ENCODE measurements at regions not wholly inside any gene's neighbourhood (a gene's known extent, or its start where the extent isn't known, plus 50 kb on each side); places are given as distances from the start of the nearest gene placed in this dataset.

DNA sequence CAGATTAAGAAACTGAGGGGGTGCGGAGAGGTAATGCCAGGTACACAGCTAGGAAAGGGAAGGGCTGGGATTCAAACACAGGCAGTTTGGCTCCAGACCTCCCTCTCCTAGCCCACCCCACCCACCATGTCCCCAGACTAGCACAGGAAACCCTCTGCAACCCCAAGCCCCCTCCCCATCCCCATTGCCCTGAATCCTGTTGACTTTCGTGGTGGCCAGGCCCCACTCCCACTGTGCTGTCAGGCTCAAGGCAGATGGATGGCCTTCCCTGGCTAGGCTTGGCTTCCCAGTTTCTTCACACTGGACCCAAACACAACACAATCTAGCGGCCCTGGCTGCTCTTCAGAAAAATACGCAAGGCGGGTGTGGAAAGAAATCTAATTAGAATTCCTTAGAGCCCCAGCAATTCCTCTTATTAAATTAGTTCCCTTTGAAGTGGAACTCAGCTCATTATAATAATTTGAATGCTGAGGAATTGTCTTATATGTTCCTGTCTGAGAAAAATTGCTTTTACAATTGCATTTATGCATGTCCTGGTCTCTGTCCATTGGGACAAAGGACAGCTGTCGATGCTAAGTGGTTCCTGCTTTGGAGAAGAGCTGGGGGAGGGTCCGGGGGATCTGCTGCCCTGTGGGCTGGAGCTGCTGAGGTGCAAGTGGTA, 97.4 kb downstream of the SYF2 start:
- in situ Hi-C loops (cut with HindIII; ENCODE audit: low sequenced_read_pairs): loop anchor here (5.0 kb wide), 1 partner anchor 62 kb away; no protein-coding TSS in a partner anchor
- DNase-seq (ENCODE audit: low read depth): no peak
- TF ChIP-seq, protein P1, sequence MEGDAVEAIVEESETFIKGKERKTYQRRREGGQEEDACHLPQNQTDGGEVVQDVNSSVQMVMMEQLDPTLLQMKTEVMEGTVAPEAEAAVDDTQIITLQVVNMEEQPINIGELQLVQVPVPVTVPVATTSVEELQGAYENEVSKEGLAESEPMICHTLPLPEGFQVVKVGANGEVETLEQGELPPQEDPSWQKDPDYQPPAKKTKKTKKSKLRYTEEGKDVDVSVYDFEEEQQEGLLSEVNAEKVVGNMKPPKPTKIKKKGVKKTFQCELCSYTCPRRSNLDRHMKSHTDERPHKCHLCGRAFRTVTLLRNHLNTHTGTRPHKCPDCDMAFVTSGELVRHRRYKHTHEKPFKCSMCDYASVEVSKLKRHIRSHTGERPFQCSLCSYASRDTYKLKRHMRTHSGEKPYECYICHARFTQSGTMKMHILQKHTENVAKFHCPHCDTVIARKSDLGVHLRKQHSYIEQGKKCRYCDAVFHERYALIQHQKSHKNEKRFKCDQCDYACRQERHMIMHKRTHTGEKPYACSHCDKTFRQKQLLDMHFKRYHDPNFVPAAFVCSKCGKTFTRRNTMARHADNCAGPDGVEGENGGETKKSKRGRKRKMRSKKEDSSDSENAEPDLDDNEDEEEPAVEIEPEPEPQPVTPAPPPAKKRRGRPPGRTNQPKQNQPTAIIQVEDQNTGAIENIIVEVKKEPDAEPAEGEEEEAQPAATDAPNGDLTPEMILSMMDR (IDR thresholded peaks at IDR 0.05; ENCODE audit: low read depth, low read length, missing control alignments): no peak
- no peak overlapping the region for H3K4me3 ChIP-seq (ENCODE audit: low read depth, low read length)

DNA sequence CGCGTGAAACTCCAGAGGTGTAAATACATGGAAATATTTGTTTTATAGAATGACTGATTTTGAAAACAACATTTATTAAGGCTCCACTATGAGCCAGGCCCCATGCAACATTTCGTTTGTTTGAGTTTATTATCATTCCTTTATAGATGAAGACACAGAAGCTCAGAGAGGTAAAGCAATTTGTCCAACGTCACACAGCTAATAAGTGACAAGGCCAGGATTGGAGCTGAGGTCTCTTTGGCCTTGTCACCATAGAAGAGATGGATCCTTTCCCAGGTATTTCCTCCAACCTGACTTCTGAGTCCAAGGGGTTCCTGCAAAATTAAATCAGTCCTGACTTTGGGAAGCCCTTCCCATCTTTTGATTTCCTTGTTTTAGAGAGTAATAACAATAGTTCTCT, 98.0 kb downstream of the SYF2 start:
- no peak for DNase-seq (ENCODE audit: low read depth)
- in situ Hi-C loops (cut with HindIII; ENCODE audit: low sequenced_read_pairs): loop anchor here (5.0 kb wide), 1 partner anchor 63 kb away; no protein-coding TSS in a partner anchor
- H3K4me3 ChIP-seq (ENCODE audit: low read depth, low read length): no peak overlapping the region
- TF ChIP-seq, protein P1 (IDR thresholded peaks at IDR 0.05; ENCODE audit: low read depth, low read length, missing control alignments): no peak

DNA sequence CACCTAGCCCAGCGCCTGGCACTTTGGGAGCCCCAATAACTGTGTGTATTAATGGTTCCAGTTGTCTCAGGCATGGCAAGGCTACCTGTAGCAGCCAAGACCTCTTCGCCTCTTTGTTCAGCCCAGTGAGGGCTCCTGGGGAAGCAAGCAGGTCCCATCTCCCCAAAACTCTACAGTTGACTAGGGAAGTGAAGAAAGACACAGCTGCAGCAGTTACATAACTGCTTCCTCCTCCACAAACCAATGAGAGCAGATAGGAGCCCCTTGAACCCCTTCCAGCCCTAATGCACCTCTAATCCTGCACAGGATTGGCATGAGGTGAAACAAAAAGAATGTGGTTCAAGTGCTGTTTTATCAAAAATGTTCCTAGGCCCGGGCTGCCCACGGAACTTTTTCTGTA, 100.5 kb downstream of the SYF2 start:
- in situ Hi-C loops (cut with HindIII; ENCODE audit: low sequenced_read_pairs): loop anchor here (5.0 kb wide), 1 partner anchor 66 kb away; no protein-coding TSS in a partner anchor
- TF ChIP-seq, protein P1 (IDR thresholded peaks at IDR 0.05; ENCODE audit: low read depth, low read length, missing control alignments): no peak
- H3K4me3 ChIP-seq (ENCODE audit: low read depth, low read length): no peak overlapping the region

DNA sequence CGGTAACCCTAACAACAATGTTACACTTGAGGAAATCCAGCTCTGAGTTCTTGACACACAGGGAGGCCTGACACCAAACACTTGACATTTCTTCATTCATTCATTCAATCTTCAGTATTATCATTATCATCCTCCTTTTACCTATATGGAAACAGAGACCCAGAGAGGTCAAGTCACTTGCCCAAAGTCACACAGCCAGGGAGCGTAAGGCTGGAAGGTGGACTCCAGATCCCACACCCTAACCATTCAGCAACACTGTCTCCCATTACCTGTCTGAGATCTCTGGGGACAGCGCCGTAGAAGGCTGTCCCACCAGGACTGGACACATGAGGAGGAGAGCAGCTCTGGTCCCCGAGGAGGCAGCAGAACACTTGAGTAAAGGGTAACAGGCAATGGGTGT, 101.4 kb downstream of the SYF2 start:
- DNase-seq (ENCODE audit: low read depth): no peak
- TF ChIP-seq, protein P1 (IDR thresholded peaks at IDR 0.05; ENCODE audit: low read depth, low read length, missing control alignments): no peak

More for the DNA sequence above, 100.5 kb downstream of the SYF2 start:
- no peak for DNase-seq (ENCODE audit: low read depth)

DNA sequence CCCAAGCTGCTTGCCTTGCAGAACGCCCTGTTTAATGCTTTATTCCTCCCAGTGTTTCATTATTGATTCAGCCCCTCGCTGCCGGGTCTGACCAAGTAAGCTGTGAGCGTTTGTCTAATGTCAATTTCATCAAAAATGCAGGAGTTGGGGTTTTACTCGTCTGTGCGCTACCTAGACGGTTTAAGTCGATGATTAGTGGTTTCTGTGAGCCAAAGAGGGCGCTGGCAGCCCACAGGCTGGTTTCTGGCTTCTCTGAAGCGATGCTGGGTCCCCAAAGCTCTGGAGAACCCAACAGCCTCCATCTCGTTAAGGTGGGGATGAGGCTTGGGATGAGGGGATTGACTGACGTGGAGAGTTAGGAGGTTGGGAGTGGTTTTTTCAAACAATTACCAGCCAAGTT, 102.9 kb downstream of the SYF2 start:
- TF ChIP-seq, protein P1 (IDR thresholded peaks at IDR 0.05; ENCODE audit: low read depth, low read length, missing control alignments): no peak
- in situ Hi-C loops (cut with HindIII; ENCODE audit: low sequenced_read_pairs): no loop called here
- no peak for DNase-seq (ENCODE audit: low read depth)
- no peak overlapping the region for H3K4me3 ChIP-seq (ENCODE audit: low read depth, low read length)

More for the DNA sequence above, 101.4 kb downstream of the SYF2 start:
- H3K4me3 ChIP-seq (ENCODE audit: low read depth, low read length): no peak overlapping the region
- in situ Hi-C loops (cut with HindIII; ENCODE audit: low sequenced_read_pairs): loop anchor here (5.0 kb wide), 1 partner anchor 66 kb away; no protein-coding TSS in a partner anchor

DNA sequence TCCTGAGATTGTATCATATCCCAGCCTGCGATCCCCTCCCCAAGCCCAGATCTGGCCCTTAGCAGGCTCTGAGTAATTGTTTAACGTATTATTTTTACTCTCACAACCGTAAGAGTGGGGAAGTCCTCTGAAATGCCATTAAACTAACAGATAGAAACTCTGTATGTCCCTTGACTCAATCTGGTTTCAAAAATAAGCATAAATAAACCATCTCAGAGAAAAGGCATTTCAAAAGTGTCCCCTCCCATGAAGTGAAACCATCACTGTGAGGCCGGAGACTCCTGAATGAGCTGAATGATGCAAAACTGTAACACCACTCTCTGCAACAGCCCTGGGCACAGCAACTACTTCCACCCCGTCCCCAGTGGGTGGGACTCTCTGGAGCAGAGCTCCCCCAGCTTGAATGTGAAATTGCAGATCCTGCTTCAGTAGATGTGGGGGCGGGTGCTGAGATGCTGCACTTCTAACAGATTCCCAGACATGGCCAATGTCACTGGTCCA, 104.1 kb downstream of the SYF2 start:
- in situ Hi-C loops (cut with HindIII; ENCODE audit: low sequenced_read_pairs): no loop called here
- H3K4me3 ChIP-seq (ENCODE audit: low read depth, low read length): no peak overlapping the region
- TF ChIP-seq, protein P1 (IDR thresholded peaks at IDR 0.05; ENCODE audit: low read depth, low read length, missing control alignments): no peak
- DNase-seq (ENCODE audit: low read depth): no peak
